OCI-LY3 (cell line): ENCODE measurements at regions not wholly inside any gene's neighbourhood (a gene's known extent, or its start where the extent isn't known, plus 50 kb on each side); places are given as distances from the start of the nearest gene placed in this dataset.

Experiments used
- EZH2phosphoT487 ChIP-seq: fragments of 200-600 bp; shearing (Covaris generic); IDR thresholded peaks from 2 replicates; pipeline ENCODE4 v1.6.1; 2018; ENCODE audit warnings: antibody characterized with exemption, mixed run types, low read depth
- TF ChIP-seq, protein P1 (sequence below): fragments of 200-600, 300-600 bp; sonication (generic); IDR thresholded peaks from 2 replicates; pipeline ENCODE4 v1.5.1; 2014; ENCODE audit warnings: antibody characterized with exemption, low read length, low read depth

GRCh38 chr14:105882626-105883025 is 356.2 kb downstream of the TMEM121 start:
- TF ChIP-seq, protein P1, sequence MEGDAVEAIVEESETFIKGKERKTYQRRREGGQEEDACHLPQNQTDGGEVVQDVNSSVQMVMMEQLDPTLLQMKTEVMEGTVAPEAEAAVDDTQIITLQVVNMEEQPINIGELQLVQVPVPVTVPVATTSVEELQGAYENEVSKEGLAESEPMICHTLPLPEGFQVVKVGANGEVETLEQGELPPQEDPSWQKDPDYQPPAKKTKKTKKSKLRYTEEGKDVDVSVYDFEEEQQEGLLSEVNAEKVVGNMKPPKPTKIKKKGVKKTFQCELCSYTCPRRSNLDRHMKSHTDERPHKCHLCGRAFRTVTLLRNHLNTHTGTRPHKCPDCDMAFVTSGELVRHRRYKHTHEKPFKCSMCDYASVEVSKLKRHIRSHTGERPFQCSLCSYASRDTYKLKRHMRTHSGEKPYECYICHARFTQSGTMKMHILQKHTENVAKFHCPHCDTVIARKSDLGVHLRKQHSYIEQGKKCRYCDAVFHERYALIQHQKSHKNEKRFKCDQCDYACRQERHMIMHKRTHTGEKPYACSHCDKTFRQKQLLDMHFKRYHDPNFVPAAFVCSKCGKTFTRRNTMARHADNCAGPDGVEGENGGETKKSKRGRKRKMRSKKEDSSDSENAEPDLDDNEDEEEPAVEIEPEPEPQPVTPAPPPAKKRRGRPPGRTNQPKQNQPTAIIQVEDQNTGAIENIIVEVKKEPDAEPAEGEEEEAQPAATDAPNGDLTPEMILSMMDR: no peak
- no peak for TF ChIP-seq EZH2phosphoT487
